Ishikawa (cell line): ENCODE measurements at regions not wholly inside any gene's neighbourhood (a gene's known extent, or its start where the extent isn't known, plus 50 kb on each side); places are given as distances from the start of the nearest gene placed in this dataset.

Source experiments
- EP300 ChIP-seq: IDR thresholded peaks from 2 replicates; pipeline ENCODE4 v1.6.1; 2012; ENCODE audit warnings: borderline replicate concordance
- TAF1 ChIP-seq: IDR thresholded peaks from 2 replicates; pipeline ENCODE4 v1.6.1; 2012; ENCODE audit warnings: low read depth, mild to moderate bottlenecking
- TF ChIP-seq, protein P1 (sequence below): IDR thresholded peaks from 2 replicates; pipeline ENCODE4 v1.6.1; 2012; ENCODE audit warnings: low read depth, mild to moderate bottlenecking

DNA sequence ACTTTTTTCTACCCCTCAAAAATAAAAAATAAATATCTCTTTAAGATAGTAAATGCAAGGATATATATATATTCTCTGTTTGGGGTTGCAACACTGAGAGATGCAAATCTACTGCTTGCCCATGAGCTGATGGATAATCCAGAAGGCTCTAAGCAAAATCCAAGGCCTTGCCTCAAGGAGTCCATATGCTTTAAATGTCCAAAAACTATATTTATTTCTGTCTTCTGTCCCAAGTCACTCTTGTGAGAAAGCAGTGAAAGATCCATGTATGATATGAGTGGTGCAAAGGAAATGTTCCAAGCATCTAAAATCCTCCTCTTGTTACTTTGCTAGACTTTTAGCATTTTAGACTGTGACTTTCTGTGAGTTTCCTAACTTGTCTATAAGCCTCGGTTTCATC, 92.9 kb upstream of the RNF152 start:
- TF ChIP-seq TAF1 (no peak), EP300 (no peak)
- TF ChIP-seq, protein P1, sequence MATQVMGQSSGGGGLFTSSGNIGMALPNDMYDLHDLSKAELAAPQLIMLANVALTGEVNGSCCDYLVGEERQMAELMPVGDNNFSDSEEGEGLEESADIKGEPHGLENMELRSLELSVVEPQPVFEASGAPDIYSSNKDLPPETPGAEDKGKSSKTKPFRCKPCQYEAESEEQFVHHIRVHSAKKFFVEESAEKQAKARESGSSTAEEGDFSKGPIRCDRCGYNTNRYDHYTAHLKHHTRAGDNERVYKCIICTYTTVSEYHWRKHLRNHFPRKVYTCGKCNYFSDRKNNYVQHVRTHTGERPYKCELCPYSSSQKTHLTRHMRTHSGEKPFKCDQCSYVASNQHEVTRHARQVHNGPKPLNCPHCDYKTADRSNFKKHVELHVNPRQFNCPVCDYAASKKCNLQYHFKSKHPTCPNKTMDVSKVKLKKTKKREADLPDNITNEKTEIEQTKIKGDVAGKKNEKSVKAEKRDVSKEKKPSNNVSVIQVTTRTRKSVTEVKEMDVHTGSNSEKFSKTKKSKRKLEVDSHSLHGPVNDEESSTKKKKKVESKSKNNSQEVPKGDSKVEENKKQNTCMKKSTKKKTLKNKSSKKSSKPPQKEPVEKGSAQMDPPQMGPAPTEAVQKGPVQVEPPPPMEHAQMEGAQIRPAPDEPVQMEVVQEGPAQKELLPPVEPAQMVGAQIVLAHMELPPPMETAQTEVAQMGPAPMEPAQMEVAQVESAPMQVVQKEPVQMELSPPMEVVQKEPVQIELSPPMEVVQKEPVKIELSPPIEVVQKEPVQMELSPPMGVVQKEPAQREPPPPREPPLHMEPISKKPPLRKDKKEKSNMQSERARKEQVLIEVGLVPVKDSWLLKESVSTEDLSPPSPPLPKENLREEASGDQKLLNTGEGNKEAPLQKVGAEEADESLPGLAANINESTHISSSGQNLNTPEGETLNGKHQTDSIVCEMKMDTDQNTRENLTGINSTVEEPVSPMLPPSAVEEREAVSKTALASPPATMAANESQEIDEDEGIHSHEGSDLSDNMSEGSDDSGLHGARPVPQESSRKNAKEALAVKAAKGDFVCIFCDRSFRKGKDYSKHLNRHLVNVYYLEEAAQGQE = no peak
